ENCODE measurements at regions not wholly inside any gene's neighbourhood (a gene's known extent, or its start where the extent isn't known, plus 50 kb on each side); places are given as distances from the start of the nearest gene placed in this dataset.

DNA sequence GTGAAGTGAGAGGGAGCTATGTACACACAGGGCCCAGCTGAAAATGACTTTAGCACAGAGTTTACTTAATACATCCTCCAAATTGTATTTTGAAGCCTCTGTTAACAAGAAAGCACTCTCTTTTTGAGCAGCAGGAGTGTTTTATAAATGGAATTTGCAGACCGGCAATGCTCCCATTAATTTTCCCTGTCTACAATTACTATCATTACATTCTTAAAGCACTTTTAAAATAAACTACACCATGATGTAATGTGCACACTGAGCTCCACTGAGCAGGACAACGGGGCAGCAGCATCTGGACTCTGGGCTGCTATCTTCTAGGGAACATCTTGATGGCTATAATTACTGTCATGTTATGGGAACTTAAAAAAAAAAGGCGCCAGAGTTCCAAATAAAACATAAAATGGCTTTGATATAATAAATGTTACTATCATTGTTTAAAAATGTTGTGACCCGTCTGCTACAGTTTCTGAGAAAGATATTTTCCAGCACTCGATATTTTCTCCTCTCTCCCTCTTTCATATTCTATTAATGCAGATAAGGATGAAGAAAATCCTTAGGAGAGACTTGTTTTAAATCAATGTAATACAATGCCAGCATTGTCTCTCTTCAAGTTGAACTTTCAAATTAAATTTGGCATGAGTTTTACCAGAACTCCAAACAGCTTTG is 150.9 kb downstream of the HLX start:
- TF ChIP-seq EZH2 (IDR thresholded peaks at IDR 0.05; ENCODE audit: low read length, unreplicated experiment): no peak
- TF ChIP-seq, protein P1, sequence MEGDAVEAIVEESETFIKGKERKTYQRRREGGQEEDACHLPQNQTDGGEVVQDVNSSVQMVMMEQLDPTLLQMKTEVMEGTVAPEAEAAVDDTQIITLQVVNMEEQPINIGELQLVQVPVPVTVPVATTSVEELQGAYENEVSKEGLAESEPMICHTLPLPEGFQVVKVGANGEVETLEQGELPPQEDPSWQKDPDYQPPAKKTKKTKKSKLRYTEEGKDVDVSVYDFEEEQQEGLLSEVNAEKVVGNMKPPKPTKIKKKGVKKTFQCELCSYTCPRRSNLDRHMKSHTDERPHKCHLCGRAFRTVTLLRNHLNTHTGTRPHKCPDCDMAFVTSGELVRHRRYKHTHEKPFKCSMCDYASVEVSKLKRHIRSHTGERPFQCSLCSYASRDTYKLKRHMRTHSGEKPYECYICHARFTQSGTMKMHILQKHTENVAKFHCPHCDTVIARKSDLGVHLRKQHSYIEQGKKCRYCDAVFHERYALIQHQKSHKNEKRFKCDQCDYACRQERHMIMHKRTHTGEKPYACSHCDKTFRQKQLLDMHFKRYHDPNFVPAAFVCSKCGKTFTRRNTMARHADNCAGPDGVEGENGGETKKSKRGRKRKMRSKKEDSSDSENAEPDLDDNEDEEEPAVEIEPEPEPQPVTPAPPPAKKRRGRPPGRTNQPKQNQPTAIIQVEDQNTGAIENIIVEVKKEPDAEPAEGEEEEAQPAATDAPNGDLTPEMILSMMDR (conservative IDR thresholded peaks at IDR 0.05; ENCODE audit: low read depth, low read length): no peak

All from PC-3 (cell line).